IPS-18a (cell line): ENCODE measurements at regions not wholly inside any gene's neighbourhood (a gene's known extent, or its start where the extent isn't known, plus 50 kb on each side); places are given as distances from the start of the nearest gene placed in this dataset.

Experiments used
- H3K27ac ChIP-seq: one replicate; pipeline ENCODE4 v1.5.1; 2013; ENCODE audit warnings: low read length
- H3K27me3 ChIP-seq: one replicate; pipeline ENCODE4 v1.6.1; 2013; ENCODE audit warnings: mild to moderate bottlenecking, low read length; ENCODE audit not compliant: control insufficient read depth, insufficient read depth
- H3K36me3 ChIP-seq: one replicate; pipeline ENCODE4 v1.6.1; 2013; ENCODE audit warnings: low read depth, low read length; ENCODE audit not compliant: control insufficient read depth
- H3K4me1 ChIP-seq: one replicate; pipeline ENCODE4 v1.6.1; 2013; ENCODE audit warnings: low read depth, low read length; ENCODE audit not compliant: control insufficient read depth
- H3K4me3 ChIP-seq: one replicate; pipeline ENCODE4 v1.5.1; 2013; ENCODE audit warnings: low read length
- H3K9ac ChIP-seq: one replicate; pipeline ENCODE4 v1.6.1; 2013; ENCODE audit warnings: mild to moderate bottlenecking, low read length, moderate library complexity
- H3K9me3 ChIP-seq: one replicate; pipeline ENCODE4 v1.6.1; 2013; ENCODE audit warnings: low read depth, low read length; ENCODE audit not compliant: control insufficient read depth

DNA sequence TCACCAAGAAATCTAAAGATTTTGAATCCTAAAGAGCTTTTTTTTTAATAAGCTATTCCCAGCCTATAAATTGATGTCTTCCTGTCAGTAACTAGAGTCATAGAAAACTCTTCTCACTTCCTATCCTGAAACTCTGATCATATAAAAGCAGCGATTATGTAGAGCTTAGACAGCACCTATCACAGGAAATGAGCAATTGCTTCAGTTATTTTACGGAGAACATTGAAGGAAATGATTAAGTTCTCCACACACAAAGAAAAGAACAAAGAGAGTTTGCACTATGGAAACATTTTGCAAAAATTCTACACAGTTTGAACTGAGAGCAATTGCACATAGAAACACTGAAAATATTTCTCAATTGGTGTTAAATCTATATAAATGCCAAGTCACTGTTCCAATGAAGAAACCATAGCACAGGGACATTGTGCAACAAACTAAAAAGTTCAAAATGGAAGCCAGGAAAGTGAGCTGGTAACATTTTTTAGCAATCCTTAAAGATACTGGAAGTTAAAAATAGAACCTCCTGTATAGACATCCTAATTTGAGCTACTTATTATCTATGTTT is 291.5 kb upstream of the ARHGEF26 start:
- Histone ChIP-seq H3K4me1 (no peaks in the 10 kb centered on the region), H3K9ac (no peak overlapping the region), H3K27ac (no peak overlapping the region), H3K27me3 (no peaks in the 10 kb centered on the region), H3K9me3 (no peaks in the 10 kb centered on the region), H3K4me3 (no peak overlapping the region), H3K36me3 (no peaks in the 10 kb centered on the region)

DNA sequence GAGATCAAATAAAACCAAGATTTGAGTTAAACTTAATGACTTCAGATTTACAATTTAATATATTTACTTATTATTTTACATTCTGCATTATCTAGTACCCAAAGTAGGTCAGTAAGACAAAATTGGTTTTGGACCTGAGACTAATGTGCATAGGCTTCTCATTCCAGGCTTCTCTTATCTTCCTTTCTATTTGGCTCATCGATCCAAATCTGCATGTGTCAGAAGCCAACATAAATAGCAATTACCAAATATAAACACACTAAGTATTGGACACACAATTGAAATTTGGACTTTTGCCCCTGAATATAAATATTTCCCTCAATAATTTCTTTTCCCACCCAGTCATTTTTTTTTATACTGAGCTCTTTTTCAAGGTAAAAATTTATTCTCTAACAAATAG is 290.6 kb upstream of the ARHGEF26 start:
- no peak overlapping the region for H3K27ac ChIP-seq
- no peaks in the 10 kb centered on the region for H3K36me3 ChIP-seq
- no peaks in the 10 kb centered on the region for H3K4me1 ChIP-seq
- H3K9ac ChIP-seq: no peak overlapping the region
- H3K27me3 ChIP-seq: no peaks in the 10 kb centered on the region
- no peaks in the 10 kb centered on the region for H3K9me3 ChIP-seq
- H3K4me3 ChIP-seq: no peak overlapping the region

DNA sequence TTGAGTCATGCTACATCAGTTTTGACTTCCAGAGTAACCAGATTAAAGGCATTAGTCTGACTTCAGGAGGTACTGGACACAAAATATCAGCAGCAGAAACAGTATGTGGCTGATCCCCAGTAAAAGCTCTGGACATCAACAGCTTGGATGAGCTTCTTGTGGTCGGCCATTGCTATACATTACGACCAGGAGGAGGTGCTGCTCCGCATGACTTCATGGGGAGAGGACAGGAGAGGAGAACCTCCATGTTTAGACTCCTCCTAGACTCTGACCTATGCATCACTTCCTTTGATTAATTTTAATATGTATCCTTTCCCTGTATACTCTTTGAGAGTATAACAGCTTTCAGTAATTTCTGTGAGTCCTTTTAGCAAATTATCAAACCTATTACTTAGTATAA is 285.6 kb upstream of the ARHGEF26 start:
- H3K36me3 ChIP-seq: no peaks in the 10 kb centered on the region
- no peak overlapping the region for H3K9ac ChIP-seq
- no peaks in the 10 kb centered on the region for H3K9me3 ChIP-seq
- no peaks in the 10 kb centered on the region for H3K27me3 ChIP-seq
- H3K4me1 ChIP-seq: no peaks in the 10 kb centered on the region
- H3K27ac ChIP-seq: no peak overlapping the region
- no peak overlapping the region for H3K4me3 ChIP-seq

DNA sequence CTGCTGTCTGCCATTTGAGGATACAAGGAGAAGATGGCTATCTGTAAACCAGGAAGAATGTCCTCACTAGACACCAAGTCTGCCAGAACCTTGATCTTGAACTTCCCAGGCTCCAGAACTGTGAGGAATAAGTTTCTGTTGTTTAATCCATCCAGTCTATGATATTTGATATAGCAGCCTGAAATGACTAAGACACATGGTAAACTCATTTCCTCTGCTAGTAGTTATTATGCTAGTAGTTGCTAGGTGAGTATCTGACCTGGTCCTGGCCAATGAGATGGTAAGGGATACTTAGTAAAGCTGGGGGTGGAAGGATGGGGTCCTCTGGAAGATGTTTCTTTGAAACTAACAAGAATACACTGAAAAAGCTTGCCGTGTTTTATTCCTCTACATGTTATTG is 280.7 kb upstream of the ARHGEF26 start:
- Histone ChIP-seq H3K27me3 (no peaks in the 10 kb centered on the region), H3K9me3 (no peaks in the 10 kb centered on the region), H3K4me1 (no peaks in the 10 kb centered on the region), H3K27ac (no peak overlapping the region), H3K4me3 (no peak overlapping the region), H3K36me3 (no peaks in the 10 kb centered on the region), H3K9ac (no peak overlapping the region)

DNA sequence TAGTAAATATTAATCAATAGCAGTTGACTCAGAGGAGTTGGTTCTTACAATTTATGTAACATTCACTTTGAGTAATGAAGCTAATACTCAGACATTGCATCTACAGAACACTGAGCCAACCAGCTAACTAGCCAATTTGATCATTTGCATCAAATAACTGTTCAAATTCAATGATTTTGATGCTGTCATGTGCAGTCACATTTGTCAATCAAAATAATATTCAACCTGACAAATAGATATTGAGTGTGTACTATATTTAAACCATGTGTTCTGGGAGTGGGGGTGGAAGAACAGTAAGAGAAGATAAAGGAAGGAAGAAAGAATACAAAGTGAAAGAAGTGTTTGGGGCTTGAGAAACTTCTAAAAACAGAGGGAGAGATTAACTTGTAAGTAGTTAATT is 277.2 kb upstream of the ARHGEF26 start:
- Histone ChIP-seq H3K4me1 (no peaks in the 10 kb centered on the region), H3K9ac (no peak overlapping the region), H3K4me3 (no peak overlapping the region), H3K27me3 (no peaks in the 10 kb centered on the region), H3K27ac (no peak overlapping the region), H3K9me3 (no peaks in the 10 kb centered on the region), H3K36me3 (no peaks in the 10 kb centered on the region)

DNA sequence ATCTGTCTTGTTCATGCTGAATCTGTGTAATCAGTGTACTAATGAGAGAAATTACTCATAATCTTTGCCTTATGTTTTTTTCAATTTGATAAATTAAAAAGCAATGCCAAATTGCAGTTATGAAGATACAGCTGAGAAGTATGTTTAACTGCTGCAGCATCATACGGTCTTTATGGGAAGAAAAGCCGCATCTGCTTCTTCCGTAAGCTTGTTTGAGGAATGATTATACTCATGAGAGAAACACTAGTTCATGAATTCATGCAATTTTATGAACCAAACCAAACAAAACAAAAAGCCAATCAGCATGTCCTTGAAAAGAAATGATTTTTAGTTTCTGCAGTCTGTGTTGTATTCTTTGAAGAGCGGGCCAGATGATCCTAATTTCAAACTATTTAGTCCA is 275.9 kb upstream of the ARHGEF26 start:
- H3K27me3 ChIP-seq: no peaks in the 10 kb centered on the region
- H3K36me3 ChIP-seq: no peaks in the 10 kb centered on the region
- no peaks in the 10 kb centered on the region for H3K9me3 ChIP-seq
- H3K9ac ChIP-seq: no peak overlapping the region
- H3K4me3 ChIP-seq: no peak overlapping the region
- H3K4me1 ChIP-seq: no peaks in the 10 kb centered on the region
- H3K27ac ChIP-seq: no peak overlapping the region

DNA sequence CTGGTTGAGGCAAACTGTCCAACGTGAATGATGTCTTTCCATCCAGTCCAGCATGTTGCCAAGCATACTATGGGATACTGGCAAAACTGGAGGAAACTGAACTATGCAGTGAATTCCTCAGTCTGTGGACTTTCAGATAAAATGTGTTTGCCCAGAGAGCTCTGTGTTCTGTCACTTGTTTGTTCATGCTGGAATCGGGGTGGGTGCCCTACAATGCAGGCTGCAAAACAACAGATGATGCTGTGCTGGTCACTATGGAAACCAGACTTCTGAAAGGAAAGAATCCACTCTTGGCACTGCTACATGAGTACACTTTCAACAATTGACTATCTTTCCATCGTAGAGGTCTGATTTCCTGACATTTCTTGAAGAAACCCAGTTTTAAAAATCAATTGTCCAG is 272.5 kb upstream of the ARHGEF26 start:
- Histone ChIP-seq H3K9ac (no peak overlapping the region), H3K36me3 (no peaks in the 10 kb centered on the region), H3K27me3 (no peaks in the 10 kb centered on the region), H3K4me1 (peaks cover 5% of the 10 kb centered on the region), H3K27ac (no peak overlapping the region), H3K4me3 (no peak overlapping the region), H3K9me3 (no peaks in the 10 kb centered on the region)

DNA sequence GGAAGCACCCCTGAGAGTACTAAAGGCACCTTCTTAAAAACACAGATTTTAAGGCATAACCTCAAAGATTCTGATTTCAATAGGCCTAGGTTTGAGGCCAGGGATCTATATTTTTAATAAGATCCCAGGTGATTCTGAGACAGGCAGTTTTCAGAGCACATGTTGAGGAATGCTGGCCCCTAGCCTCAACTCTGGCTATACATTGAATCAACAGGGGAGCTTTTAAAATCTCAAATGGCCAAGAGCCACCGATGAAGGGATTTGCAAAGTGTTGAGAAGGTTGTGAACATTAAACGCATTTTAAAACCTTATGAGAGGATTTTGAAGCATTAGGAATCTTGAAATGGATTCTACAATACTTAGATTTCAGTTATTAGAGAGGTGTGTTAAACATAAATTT is 268.8 kb upstream of the ARHGEF26 start:
- no peaks in the 10 kb centered on the region for H3K36me3 ChIP-seq
- H3K27ac ChIP-seq: no peak overlapping the region
- peaks cover 12% of the 10 kb centered on the region for H3K4me1 ChIP-seq
- H3K9ac ChIP-seq: no peak overlapping the region
- H3K4me3 ChIP-seq: no peak overlapping the region
- H3K27me3 ChIP-seq: no peaks in the 10 kb centered on the region
- H3K9me3 ChIP-seq: no peaks in the 10 kb centered on the region

DNA sequence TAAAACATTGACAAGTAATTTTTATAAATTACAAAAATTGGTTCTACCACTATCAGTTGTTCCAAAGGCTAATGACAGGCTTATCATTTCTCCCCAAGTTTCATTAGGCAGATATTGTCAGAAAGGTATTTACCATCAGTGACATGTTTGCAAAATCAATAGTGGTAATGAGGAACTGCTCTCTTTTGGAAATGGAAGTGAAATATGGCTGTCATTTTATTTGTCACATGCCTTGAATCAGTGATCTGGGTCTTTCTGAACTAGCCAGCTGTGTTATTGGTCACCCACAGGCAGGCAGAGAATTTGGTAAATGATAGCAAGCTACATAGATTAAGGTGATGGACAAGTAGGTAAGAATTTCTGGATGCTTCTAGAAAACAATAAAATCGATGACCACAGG is 268.0 kb upstream of the ARHGEF26 start:
- no peak overlapping the region for H3K27ac ChIP-seq
- H3K27me3 ChIP-seq: no peaks in the 10 kb centered on the region
- no peak overlapping the region for H3K4me3 ChIP-seq
- H3K4me1 ChIP-seq: peaks cover 12% of the 10 kb centered on the region
- no peaks in the 10 kb centered on the region for H3K36me3 ChIP-seq
- H3K9ac ChIP-seq: no peak overlapping the region
- H3K9me3 ChIP-seq: no peaks in the 10 kb centered on the region

DNA sequence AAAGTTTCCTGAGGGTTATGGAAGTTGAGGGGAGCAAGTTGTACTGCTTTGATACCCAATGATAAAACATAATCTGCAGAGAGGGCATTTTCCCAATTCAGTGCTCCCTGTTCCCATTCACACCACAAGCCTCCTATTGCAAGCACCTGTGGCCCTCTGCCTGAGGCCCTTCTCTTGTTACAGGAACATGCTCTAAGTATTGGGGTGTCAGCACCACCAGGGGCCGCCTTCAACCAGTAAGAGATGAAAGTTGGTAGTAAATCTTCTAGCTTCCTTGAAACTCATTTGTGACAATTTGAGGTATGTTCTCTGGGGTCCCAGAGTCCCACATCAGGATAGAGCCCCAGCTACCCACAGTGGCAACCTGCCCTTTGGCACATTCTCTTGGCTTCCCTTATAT is 265.4 kb upstream of the ARHGEF26 start:
- no peak overlapping the region for H3K4me3 ChIP-seq
- H3K9ac ChIP-seq: no peak overlapping the region
- H3K36me3 ChIP-seq: no peaks in the 10 kb centered on the region
- no peaks in the 10 kb centered on the region for H3K9me3 ChIP-seq
- H3K27me3 ChIP-seq: no peaks in the 10 kb centered on the region
- H3K4me1 ChIP-seq: peaks cover 12% of the 10 kb centered on the region
- H3K27ac ChIP-seq: no peak overlapping the region

DNA sequence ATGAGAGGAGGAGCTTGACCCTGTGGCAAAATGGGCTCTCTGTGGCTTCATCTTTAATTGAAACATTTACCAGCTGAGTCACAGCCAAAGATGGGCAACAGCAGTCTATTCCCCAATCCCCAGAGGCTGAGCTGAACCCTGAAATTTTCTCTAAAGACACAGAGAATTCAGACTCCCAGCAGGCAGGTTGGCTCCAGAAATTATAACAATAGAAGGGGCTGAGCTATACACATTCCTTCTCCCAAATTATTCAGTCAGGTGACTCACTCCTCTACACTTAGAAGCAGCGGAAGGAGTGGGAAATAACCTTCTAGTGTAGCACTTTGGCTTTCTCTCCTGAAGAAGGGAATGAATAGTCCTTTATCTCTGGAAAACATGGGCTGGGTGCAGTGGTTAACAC is 264.3 kb upstream of the ARHGEF26 start:
- Histone ChIP-seq H3K4me3 (no peak overlapping the region), H3K27ac (no peak overlapping the region), H3K4me1 (peaks cover 12% of the 10 kb centered on the region), H3K9me3 (no peaks in the 10 kb centered on the region), H3K36me3 (no peaks in the 10 kb centered on the region), H3K9ac (no peak overlapping the region), H3K27me3 (no peaks in the 10 kb centered on the region)

DNA sequence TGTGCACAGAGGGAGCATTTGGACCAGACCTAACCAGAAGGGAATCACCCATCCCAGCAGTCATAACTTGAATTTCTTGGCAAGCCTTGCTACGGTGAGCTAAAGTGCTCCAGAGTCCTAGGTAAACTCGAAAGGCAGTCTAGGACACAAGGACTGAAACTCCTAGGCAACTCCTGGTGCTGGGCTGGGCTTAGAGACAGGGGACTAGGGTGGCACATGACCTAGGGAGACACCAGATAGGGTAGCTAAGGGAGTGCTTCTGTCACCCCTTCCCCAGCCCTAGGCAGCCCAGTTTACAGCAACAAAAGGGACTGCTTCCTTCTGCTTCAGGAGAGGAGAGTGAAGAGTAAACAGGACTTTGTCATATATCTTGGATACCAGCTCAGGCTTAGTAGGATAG is 256.4 kb upstream of the ARHGEF26 start:
- H3K4me3 ChIP-seq: no peak overlapping the region
- no peak overlapping the region for H3K27ac ChIP-seq
- no peak overlapping the region for H3K9ac ChIP-seq
- no peaks in the 10 kb centered on the region for H3K4me1 ChIP-seq
- H3K27me3 ChIP-seq: no peaks in the 10 kb centered on the region
- H3K9me3 ChIP-seq: no peaks in the 10 kb centered on the region
- H3K36me3 ChIP-seq: no peaks in the 10 kb centered on the region
